Loucy (cell line): ENCODE measurements at regions not wholly inside any gene's neighbourhood (a gene's known extent, or its start where the extent isn't known, plus 50 kb on each side); places are given as distances from the start of the nearest gene placed in this dataset.

Experiments
- H2AFZ ChIP-seq: fragments of 200-600 bp; sonication (generic); 2 replicates; pipeline ENCODE4 v1.6.0; 2016; ENCODE audit warnings: antibody characterized with exemption, mild to moderate bottlenecking, low read length, moderate library complexity
- H3F3A ChIP-seq: fragments of 200-600 bp; 2 replicates; pipeline ENCODE4 v1.6.0; 2016; ENCODE audit warnings: antibody characterized with exemption, low read depth, mild to moderate bottlenecking
- H3K27me3 ChIP-seq: fragments of 200-600 bp; sonication (generic); 2 replicates; pipeline ENCODE4 v1.6.1; 2014; ENCODE audit warnings: low read length, mild to moderate bottlenecking; ENCODE audit not compliant: insufficient read depth, poor library complexity, severe bottlenecking
- H3K36me3 ChIP-seq: fragments of 200-600 bp; sonication (generic); 2 replicates; pipeline ENCODE4 v1.6.1; 2016; ENCODE audit warnings: low read length; ENCODE audit not compliant: insufficient read depth
- H3K4me1 ChIP-seq: fragments of 200-600 bp; sonication (generic); 2 replicates; pipeline ENCODE4 v1.5.1; 2014; ENCODE audit warnings: low read length, mild to moderate bottlenecking; ENCODE audit not compliant: insufficient read depth, poor library complexity, severe bottlenecking
- H3K4me2 ChIP-seq: fragments of 200-600 bp; sonication (generic); 2 replicates; pipeline ENCODE4 v1.6.0; 2014; ENCODE audit warnings: antibody characterized with exemption, low read length, low read depth, mild to moderate bottlenecking; ENCODE audit not compliant: poor library complexity, severe bottlenecking
- H3K4me3 ChIP-seq: fragments of 200-600 bp; sonication (generic); 2 replicates; pipeline ENCODE4 v1.5.1; 2014; ENCODE audit warnings: low read length, mild to moderate bottlenecking, mixed read lengths; ENCODE audit not compliant: poor library complexity, severe bottlenecking
- H3K79me2 ChIP-seq: fragments of 200-600 bp; sonication (generic); 2 replicates; pipeline ENCODE4 v1.6.1; 2014; ENCODE audit warnings: low read length; ENCODE audit not compliant: insufficient read depth
- H3K9ac ChIP-seq: fragments of 200-600 bp; sonication (generic); 2 replicates; pipeline ENCODE4 v1.6.0; 2014; ENCODE audit warnings: mild to moderate bottlenecking, low read depth, low read length, moderate library complexity; ENCODE audit not compliant: poor library complexity, severe bottlenecking
- H3K9me2 ChIP-seq: fragments of 200-600 bp; sonication (generic); replicated peaks from 2 replicates; pipeline ENCODE4 v1.6.1; 2016; ENCODE audit warnings: low read depth, low read length, mixed read lengths
- H3K9me3 ChIP-seq: fragments of 200-600 bp; sonication (generic); 2 replicates; pipeline ENCODE4 v1.6.1; 2014; ENCODE audit warnings: mild to moderate bottlenecking, antibody characterized with exemption, low read length, low read depth; ENCODE audit not compliant: insufficient read depth
- H4K20me1 ChIP-seq: fragments of 200-600 bp; sonication (generic); 2 replicates; pipeline ENCODE4 v1.6.0; 2014; ENCODE audit warnings: antibody characterized with exemption, low read length, mild to moderate bottlenecking; ENCODE audit not compliant: insufficient read depth, poor library complexity, severe bottlenecking
- EZH2phosphoT487 ChIP-seq: fragments of 200-600 bp; IDR thresholded peaks from 2 replicates; pipeline ENCODE4 v1.6.1; 2018; ENCODE audit warnings: antibody characterized with exemption, mild to moderate bottlenecking, moderate library complexity, borderline replicate concordance
- TF ChIP-seq, protein P1 (sequence below): fragments of 200-600 bp; sonication (generic); conservative IDR thresholded peaks from 2 replicates; pipeline ENCODE4 v1.5.1; 2014; ENCODE audit warnings: mild to moderate bottlenecking, antibody characterized with exemption, low read length

DNA sequence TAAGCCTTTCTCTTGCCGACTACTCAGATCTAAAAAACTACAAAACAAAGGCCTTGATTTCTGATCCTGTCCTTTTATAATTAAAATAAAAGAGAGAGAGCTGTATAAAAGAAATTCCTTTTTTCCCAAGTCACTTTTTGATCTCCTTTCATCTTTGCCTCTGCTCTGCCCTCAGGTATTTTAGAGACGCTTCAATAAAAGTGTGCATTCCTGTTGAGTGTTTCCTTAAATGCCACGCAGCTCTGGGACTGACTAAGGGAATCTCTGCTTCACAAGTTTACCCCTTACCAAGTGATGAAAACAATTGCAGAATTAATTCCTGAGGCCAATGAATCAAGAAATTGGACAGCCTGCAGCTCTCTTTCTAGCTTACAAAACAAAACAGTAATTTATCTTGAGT lies 1109.8 kb downstream of the TMTC2 start:
- Histone ChIP-seq H3K4me3 (no peak overlapping the region), H3K9me3 (no peaks in the 10 kb centered on the region), H3K36me3 (no peaks in the 10 kb centered on the region), H3K79me2 (no peaks in the 10 kb centered on the region), H4K20me1 (no peaks in the 10 kb centered on the region), H3K9ac (no peak overlapping the region), H3K9me2 (no peaks in the 10 kb centered on the region), H3K4me2 (no peak overlapping the region), H2AFZ (no peak overlapping the region), H3K4me1 (no peaks in the 10 kb centered on the region), H3K27me3 (no peaks in the 10 kb centered on the region), H3F3A (no peaks in the 10 kb centered on the region)
- TF ChIP-seq, protein P1, sequence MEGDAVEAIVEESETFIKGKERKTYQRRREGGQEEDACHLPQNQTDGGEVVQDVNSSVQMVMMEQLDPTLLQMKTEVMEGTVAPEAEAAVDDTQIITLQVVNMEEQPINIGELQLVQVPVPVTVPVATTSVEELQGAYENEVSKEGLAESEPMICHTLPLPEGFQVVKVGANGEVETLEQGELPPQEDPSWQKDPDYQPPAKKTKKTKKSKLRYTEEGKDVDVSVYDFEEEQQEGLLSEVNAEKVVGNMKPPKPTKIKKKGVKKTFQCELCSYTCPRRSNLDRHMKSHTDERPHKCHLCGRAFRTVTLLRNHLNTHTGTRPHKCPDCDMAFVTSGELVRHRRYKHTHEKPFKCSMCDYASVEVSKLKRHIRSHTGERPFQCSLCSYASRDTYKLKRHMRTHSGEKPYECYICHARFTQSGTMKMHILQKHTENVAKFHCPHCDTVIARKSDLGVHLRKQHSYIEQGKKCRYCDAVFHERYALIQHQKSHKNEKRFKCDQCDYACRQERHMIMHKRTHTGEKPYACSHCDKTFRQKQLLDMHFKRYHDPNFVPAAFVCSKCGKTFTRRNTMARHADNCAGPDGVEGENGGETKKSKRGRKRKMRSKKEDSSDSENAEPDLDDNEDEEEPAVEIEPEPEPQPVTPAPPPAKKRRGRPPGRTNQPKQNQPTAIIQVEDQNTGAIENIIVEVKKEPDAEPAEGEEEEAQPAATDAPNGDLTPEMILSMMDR: no peak
- TF ChIP-seq EZH2phosphoT487: no peak

DNA sequence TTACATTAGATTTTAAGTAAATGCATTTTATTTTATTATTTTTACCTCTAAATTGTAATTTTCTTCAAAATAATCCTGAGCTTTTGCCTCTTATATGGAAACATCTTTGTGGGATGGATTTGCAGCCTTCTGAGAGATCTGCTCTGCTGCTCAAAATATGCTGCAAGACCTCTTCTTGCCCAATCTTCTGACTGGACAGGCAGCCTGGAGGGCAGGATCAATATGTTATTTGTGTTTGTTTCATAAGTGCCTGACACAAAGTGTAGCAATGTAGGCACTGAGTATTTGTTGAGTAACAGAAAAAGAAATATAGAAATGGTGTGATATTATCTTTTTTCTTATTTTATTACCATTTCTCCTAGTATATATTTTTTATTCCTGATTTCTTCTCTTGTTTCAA lies 1106.9 kb downstream of the TMTC2 start:
- Histone ChIP-seq H2AFZ (no peak overlapping the region), H3K4me3 (no peak overlapping the region), H3K9me3 (no peaks in the 10 kb centered on the region), H3F3A (no peaks in the 10 kb centered on the region), H3K4me1 (no peaks in the 10 kb centered on the region), H3K79me2 (no peaks in the 10 kb centered on the region), H3K36me3 (no peaks in the 10 kb centered on the region), H3K9me2 (no peaks in the 10 kb centered on the region), H4K20me1 (no peaks in the 10 kb centered on the region), H3K4me2 (no peak overlapping the region), H3K27me3 (no peaks in the 10 kb centered on the region), H3K9ac (no peak overlapping the region)
- TF ChIP-seq, protein P1: no peak
- TF ChIP-seq EZH2phosphoT487: no peak

DNA sequence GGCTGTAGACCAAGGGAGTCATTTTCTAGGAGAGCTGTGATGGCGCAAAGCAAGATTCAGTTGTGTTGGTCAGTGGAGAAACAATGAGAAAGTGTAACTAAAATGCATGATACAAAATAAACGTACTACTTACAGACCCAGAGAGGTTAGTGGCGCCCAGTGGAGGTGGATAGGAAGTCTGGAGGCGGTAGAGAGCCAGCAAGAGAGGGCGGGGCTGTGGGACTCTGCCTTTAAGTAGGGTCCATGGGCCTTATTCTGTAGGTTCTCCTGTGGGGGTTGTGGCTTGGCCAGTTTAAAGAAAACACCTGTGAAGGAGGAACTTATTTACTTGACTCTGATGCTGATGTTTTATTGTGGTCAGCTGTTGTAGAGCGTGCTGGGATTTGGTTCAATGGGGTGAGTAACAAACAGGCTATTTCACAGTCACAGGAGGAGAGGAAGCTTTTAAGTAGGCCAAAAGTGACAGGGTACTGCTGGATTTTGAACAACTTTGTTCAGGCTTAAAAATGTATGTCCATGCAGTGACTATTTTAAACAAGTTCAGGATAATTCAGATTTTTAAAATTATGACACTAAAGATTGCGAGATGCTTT lies 1097.7 kb downstream of the TMTC2 start:
- TF ChIP-seq, protein P1: no peak
- TF ChIP-seq EZH2phosphoT487: no peak
- no peak overlapping the region for H3K4me2 ChIP-seq

More for the DNA sequence above, 1097.7 kb downstream of the TMTC2 start:
- Histone ChIP-seq H3K79me2 (no peaks in the 10 kb centered on the region), H3K9me2 (no peaks in the 10 kb centered on the region), H3K4me1 (no peaks in the 10 kb centered on the region), H2AFZ (no peak overlapping the region), H3K27me3 (no peaks in the 10 kb centered on the region), H3K36me3 (no peaks in the 10 kb centered on the region), H4K20me1 (no peaks in the 10 kb centered on the region), H3K9ac (no peak overlapping the region), H3K9me3 (no peaks in the 10 kb centered on the region), H3F3A (no peaks in the 10 kb centered on the region), H3K4me3 (no peak overlapping the region)
